Activated T-cell treated with anti-CD3 and anti-CD28 coated beads, Interleukin-2, amount 50 U/mL, for 24 hours (primary cell): ENCODE measurements at regions not wholly inside any gene's neighbourhood (a gene's known extent, or its start where the extent isn't known, plus 50 kb on each side); places are given as distances from the start of the nearest gene placed in this dataset.
"Not testable (repeated sequence)": the region's sequence is repeated elsewhere in the genome, so short reads cannot be mapped to it uniquely, and the experiment has no call there.

Source experiments
- DNase-seq: peaks from one replicate; pipeline ENCODE4 v3.0.0-alpha.2; 2020
- H3K27ac Mint-ChIP-seq: 2 replicates; pipeline ENCODE4 v1.8.0; 2020; ENCODE audit warnings: mild to moderate bottlenecking, mixed read lengths
- H3K27me3 Mint-ChIP-seq: 2 replicates; pipeline ENCODE4 v1.8.0; 2020; ENCODE audit warnings: mixed read lengths
- H3K36me3 Mint-ChIP-seq: 2 replicates; pipeline ENCODE4 v1.8.0; 2020; ENCODE audit warnings: low read depth, mixed read lengths
- H3K4me1 Mint-ChIP-seq: 2 replicates; pipeline ENCODE4 v1.8.0; 2020; ENCODE audit warnings: low read depth, mixed read lengths
- H3K4me3 Mint-ChIP-seq: 2 replicates; pipeline ENCODE4 v1.8.0; 2020; ENCODE audit warnings: mild to moderate bottlenecking, moderate library complexity, mixed read lengths
- H3K9me3 Mint-ChIP-seq: 2 replicates; pipeline ENCODE4 v1.8.0; 2020; ENCODE audit warnings: mixed read lengths

DNA sequence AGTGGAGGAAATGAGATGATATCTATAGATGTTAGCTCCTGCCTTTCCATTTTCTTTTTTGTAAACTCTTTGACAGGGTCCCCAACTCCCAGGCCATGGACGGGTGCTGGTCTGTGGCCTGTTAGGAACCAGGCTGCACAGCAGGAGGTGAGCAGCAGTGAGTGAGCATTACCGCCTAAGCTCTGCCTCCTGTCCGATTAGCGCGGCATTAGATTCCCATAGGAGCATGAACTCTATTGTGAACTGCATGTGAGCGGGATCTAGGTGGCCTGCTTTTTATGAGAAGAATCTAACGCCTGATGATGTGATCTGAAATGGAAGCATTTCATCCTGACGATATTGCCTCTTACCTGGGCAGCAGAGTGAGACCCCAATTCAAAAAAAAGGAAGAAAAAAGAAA is 56.8 kb upstream of the CHD2 start:
- H3K4me1 Mint-ChIP-seq, result peaks cover 70% of the 10 kb centered on the region
- H3K4me3 Mint-ChIP-seq, result no peak overlapping the region
- no peaks in the 10 kb centered on the region for H3K27me3 Mint-ChIP-seq
- H3K36me3 Mint-ChIP-seq, result no peaks in the 10 kb centered on the region
- H3K27ac Mint-ChIP-seq, result peak overlapping the region; percentile 90
- DNase-seq, result no peak
- H3K9me3 Mint-ChIP-seq, result no peaks in the 10 kb centered on the region

GRCh38 chr15:92843814-92844213 is 56.3 kb upstream of the CHD2 start:
- H3K27ac Mint-ChIP-seq, result peak overlapping the region; percentile 90
- H3K4me3 Mint-ChIP-seq, result peak overlapping the region; percentile 41

DNA sequence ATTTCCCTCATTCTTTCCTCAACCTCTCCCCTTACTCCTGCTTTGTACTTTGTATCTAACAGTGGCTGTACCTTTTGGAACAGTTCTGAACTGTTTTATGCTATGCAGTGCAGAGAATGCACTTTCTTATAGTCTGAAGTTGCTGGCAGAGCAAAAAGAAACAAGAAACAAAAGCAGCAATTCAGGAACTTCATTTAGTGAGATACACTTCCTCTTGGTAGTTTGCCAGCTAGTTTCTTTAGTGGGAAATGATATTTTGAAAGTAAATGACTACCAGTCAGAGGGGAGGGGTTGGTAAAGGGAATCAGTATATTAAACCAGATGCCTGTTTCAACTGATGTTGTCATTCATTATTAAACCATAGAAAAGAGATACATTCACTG is 55.0 kb upstream of the CHD2 start:
- Mint-ChIP-seq H3K27me3 (no peaks in the 10 kb centered on the region), H3K4me1 (peaks cover 74% of the 10 kb centered on the region)
- no peak for DNase-seq

More at GRCh38 chr15:92843814-92844213, 56.3 kb upstream of the CHD2 start:
- Mint-ChIP-seq H3K27me3 (no peaks in the 10 kb centered on the region), H3K4me1 (peaks cover 71% of the 10 kb centered on the region), H3K9me3 (no peaks in the 10 kb centered on the region), H3K36me3 (no peaks in the 10 kb centered on the region)
- no peak for DNase-seq

GRCh38 chr15:92846741-92847140 is 53.4 kb upstream of the CHD2 start:
- DNase-seq, result no peak
- H3K27me3 Mint-ChIP-seq, result no peaks in the 10 kb centered on the region
- peaks cover 71% of the 10 kb centered on the region for H3K4me1 Mint-ChIP-seq
- H3K36me3 Mint-ChIP-seq, result peaks cover 4% of the 10 kb centered on the region
- H3K9me3 Mint-ChIP-seq, result peaks cover 5% of the 10 kb centered on the region
- H3K4me3 Mint-ChIP-seq, result no peak overlapping the region
- peak overlapping the region; percentile 79 for H3K27ac Mint-ChIP-seq

More for the DNA sequence above, 55.0 kb upstream of the CHD2 start:
- H3K4me3 Mint-ChIP-seq, result peak overlapping the region; percentile 69
- H3K36me3 Mint-ChIP-seq, result peaks cover 2% of the 10 kb centered on the region
- peak overlapping the region; percentile 97 for H3K27ac Mint-ChIP-seq
- peaks cover 3% of the 10 kb centered on the region for H3K9me3 Mint-ChIP-seq

DNA sequence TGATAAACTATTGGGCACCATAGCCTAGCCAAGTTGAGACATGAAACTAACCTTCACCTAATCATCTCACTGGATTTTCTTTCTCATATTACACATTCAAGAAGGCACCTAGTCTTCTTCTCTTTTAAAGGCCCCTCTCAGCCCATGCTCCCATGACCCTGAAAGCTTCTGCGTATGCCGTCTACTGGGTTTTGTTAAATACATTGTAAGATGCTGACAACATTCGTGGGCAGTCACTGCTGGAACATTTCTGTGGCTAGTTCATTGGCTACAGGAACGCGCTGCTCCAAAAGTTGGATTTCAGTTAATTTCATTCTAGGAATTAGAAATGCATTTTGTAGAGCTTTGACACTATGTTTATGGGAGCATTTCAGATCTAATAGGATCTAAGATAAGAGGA is 52.3 kb upstream of the CHD2 start:
- Mint-ChIP-seq H3K36me3 (peaks cover 4% of the 10 kb centered on the region), H3K4me1 (peaks cover 70% of the 10 kb centered on the region), H3K27me3 (no peaks in the 10 kb centered on the region), H3K27ac (no peak overlapping the region), H3K4me3 (no peak overlapping the region), H3K9me3 (peaks cover 5% of the 10 kb centered on the region)
- DNase-seq, result no peak

DNA sequence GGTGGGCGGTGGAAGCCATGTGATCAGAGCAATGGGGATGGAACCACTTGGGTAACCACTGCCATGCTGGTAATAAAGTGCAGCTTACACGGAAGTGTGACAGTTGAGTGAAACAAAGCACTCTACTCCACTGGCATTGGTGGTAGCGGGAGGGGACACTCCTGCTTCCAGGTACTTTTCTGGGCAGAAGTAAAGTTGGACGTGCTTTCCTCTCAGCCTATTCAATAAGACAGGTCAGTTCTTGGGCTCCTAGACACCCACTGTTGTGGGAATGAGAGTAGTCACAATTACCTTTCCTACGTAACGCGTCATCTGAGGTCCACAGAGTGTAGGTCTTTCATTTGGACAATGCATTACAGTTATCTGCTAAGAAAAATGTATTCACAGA is 51.7 kb upstream of the CHD2 start:
- H3K36me3 Mint-ChIP-seq, result peaks cover 4% of the 10 kb centered on the region
- DNase-seq, result no peak
- peak overlapping the region; percentile 82 for H3K27ac Mint-ChIP-seq
- peaks cover 5% of the 10 kb centered on the region for H3K9me3 Mint-ChIP-seq
- H3K4me3 Mint-ChIP-seq, result no peak overlapping the region
- H3K27me3 Mint-ChIP-seq, result no peaks in the 10 kb centered on the region
- peaks cover 71% of the 10 kb centered on the region for H3K4me1 Mint-ChIP-seq

- H3K4me1 Mint-ChIP-seq, result peaks cover 67% of the 10 kb centered on the region
- H3K4me3 Mint-ChIP-seq, result peak overlapping the region; percentile 47
- peak; percentile 56 for DNase-seq
- no peaks in the 10 kb centered on the region for H3K27me3 Mint-ChIP-seq
- H3K9me3 Mint-ChIP-seq, result peaks cover 5% of the 10 kb centered on the region
- peak overlapping the region; percentile 82 for H3K27ac Mint-ChIP-seq
- peaks cover 4% of the 10 kb centered on the region for H3K36me3 Mint-ChIP-seq
These were observed 51.1 kb upstream of the CHD2 start for GRCh38 chr15:92848852-92849598.

DNA sequence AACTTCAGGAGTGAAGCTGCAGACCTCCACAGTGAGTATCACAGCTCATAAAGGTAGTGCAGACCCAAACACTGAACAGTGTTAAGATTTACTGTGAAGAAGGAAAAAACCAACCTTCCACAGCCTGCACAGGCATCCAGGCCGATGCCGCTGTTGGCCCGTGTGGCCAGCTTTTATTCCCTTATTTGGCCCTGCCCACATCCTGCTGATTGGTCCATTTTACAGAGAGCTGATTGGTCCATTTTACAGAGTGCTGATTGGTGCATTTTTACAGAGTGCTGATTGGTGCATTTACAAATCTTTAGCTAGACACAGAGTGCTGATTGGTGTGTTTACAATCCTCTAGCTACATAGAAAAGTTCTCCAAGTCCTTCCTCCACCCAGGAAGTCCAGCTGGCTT is 49.9 kb upstream of the CHD2 start:
- Mint-ChIP-seq H3K27ac (peak overlapping the region; percentile 82), H3K4me3 (peak overlapping the region; percentile 61), H3K4me1 (peaks cover 58% of the 10 kb centered on the region)
- peak; percentile 55 for DNase-seq
- not testable (repeated sequence) for H3K36me3 Mint-ChIP-seq, H3K27me3 Mint-ChIP-seq, H3K9me3 Mint-ChIP-seq
